Vagina (tissue), 2 donors: ENCODE measurements at regions not wholly inside any gene's neighbourhood (a gene's known extent, or its start where the extent isn't known, plus 50 kb on each side); places are given as distances from the start of the nearest gene placed in this dataset.

ENCODE experiments used
- CTCF ChIP-seq, 3 experiments: fragments of 450-650 bp in 2 of 3; fragments of 200-600 bp in 1 of 3; sonication (generic) in 1 of 3; IDR thresholded peaks; one replicate each; pipeline ENCODE4 v1.5.1; 2017 to 2019; ENCODE audit warnings: antibody characterized with exemption in 3 of 3, mild to moderate bottlenecking in 2 of 3, moderate library complexity in 2 of 3
- POLR2A ChIP-seq, 2 donors: fragments of 450-650 bp; IDR thresholded peaks; one replicate each; pipeline ENCODE4 v1.6.1; 2017; ENCODE audit warnings: antibody characterized with exemption in 2 of 2, mild to moderate bottlenecking in 2 of 2, moderate library complexity in 2 of 2
- POLR2AphosphoS5 ChIP-seq, 2 donors: sonication (generic); formaldehyde crosslinking; IDR thresholded peaks; one replicate each; pipeline ENCODE4 v1.9.0; 2017; ENCODE audit warnings: antibody characterized with exemption in 2 of 2, mild to moderate bottlenecking in 2 of 2, low read depth in 1 of 2; ENCODE audit not compliant: insufficient read depth in 1 of 2

GRCh38 chr9:109937861-109938453 lies 158.0 kb downstream of the PALM2AKAP2 start:
- TF ChIP-seq CTCF (IDR thresholded peaks at IDR 0.05): no peak
- TF ChIP-seq POLR2A (IDR thresholded peaks at IDR 0.05): no peak
- TF ChIP-seq POLR2AphosphoS5 (IDR thresholded peaks at IDR 0.05; ENCODE audit: insufficient read depth in 1 of 2, low read depth in 1 of 2): no peak
